GM23338 (cell line): ENCODE measurements at regions not wholly inside any gene's neighbourhood (a gene's known extent, or its start where the extent isn't known, plus 50 kb on each side); places are given as distances from the start of the nearest gene placed in this dataset.

Source experiments
- ATAC-seq: fragments of 200-7000 bp; cut with Tn5 transposase; 3 replicates; pipeline ENCODE4 v1.9.1; 2020
- DNase-seq: peaks from one replicate; pipeline ENCODE4 v3.0.0-alpha.2; 2015; ENCODE audit warnings: low spot score
- H2AFZ ChIP-seq: fragments of 200-600 bp; sonication (generic); 2 replicates; pipeline ENCODE4 v1.8.0; 2016; ENCODE audit warnings: antibody characterized with exemption, mild to moderate bottlenecking, moderate library complexity
- H3F3A ChIP-seq: fragments of 200-600 bp; sonication (generic); replicated peaks from 2 replicates; pipeline ENCODE4 v1.8.0; 2017; ENCODE audit warnings: antibody characterized with exemption, mixed run types, low read depth
- H3K27ac ChIP-seq: fragments of 200-600 bp; sonication (generic); 2 replicates; pipeline ENCODE4 v1.6.1; 2016; ENCODE audit warnings: low read depth
- H3K27me3 ChIP-seq: fragments of 200-600 bp; sonication (generic); 2 replicates; pipeline ENCODE4 v1.8.0; 2016; ENCODE audit warnings: mild to moderate bottlenecking, mixed run types, moderate library complexity; ENCODE audit not compliant: insufficient read depth
- H3K36me3 ChIP-seq: fragments of 200-600 bp; sonication (generic); 2 replicates; pipeline ENCODE4 v1.8.0; 2016; ENCODE audit warnings: mild to moderate bottlenecking; ENCODE audit not compliant: insufficient read depth
- H3K4me1 ChIP-seq: fragments of 200-600 bp; sonication (generic); 2 replicates; pipeline ENCODE4 v1.8.0; 2016; ENCODE audit warnings: mild to moderate bottlenecking, moderate library complexity; ENCODE audit not compliant: insufficient read depth
- H3K4me2 ChIP-seq: fragments of 200-600 bp; sonication (generic); 2 replicates; pipeline ENCODE4 v1.7.1; 2017; ENCODE audit warnings: mixed run types
- H3K4me3 ChIP-seq: fragments of 200-600 bp; sonication (generic); 2 replicates; pipeline ENCODE4 v1.6.1; 2016; ENCODE audit warnings: mixed run types
- H3K79me2 ChIP-seq: fragments of 200-600 bp; sonication (generic); replicated peaks from 2 replicates; pipeline ENCODE4 v1.8.0; 2017; ENCODE audit warnings: mild to moderate bottlenecking; ENCODE audit not compliant: insufficient read depth
- H3K9me2 ChIP-seq: fragments of 200-600 bp; sonication (generic); 2 replicates; pipeline ENCODE4 v1.8.0; 2017; ENCODE audit not compliant: insufficient read depth
- H4K20me1 ChIP-seq: fragments of 200-600 bp; sonication (generic); replicated peaks from 2 replicates; pipeline ENCODE4 v1.8.0; 2017; ENCODE audit warnings: mild to moderate bottlenecking; ENCODE audit not compliant: insufficient read depth
- H3K27ac Mint-ChIP-seq: 2 replicates; pipeline ENCODE4 v1.8.0; 2020; ENCODE audit warnings: inconsistent platforms, mild to moderate bottlenecking, moderate library complexity, mixed read lengths
- H3K27me3 Mint-ChIP-seq: 3 replicates; pipeline ENCODE4 v1.8.0; 2022; ENCODE audit warnings: low read depth, mild to moderate bottlenecking, moderate library complexity, mixed read lengths, inconsistent platforms; ENCODE audit not compliant: insufficient read depth, poor library complexity
- H3K36me3 Mint-ChIP-seq: 3 replicates; pipeline ENCODE4 v1.8.0; 2021; ENCODE audit warnings: low read depth, mild to moderate bottlenecking, inconsistent platforms, moderate library complexity, mixed read lengths
- H3K4me1 Mint-ChIP-seq: 3 replicates; pipeline ENCODE4 v1.8.0; 2020; ENCODE audit warnings: mild to moderate bottlenecking, inconsistent platforms, mixed read lengths
- H3K4me3 Mint-ChIP-seq: 3 replicates; pipeline ENCODE4 v1.8.0; 2021; ENCODE audit warnings: moderate library complexity, mild to moderate bottlenecking, inconsistent platforms, mixed read lengths
- H3K9me3 Mint-ChIP-seq: 3 replicates; pipeline ENCODE4 v1.8.0; 2020; ENCODE audit warnings: moderate library complexity, mild to moderate bottlenecking, inconsistent platforms, mixed read lengths
- CREB1 ChIP-seq: fragments of 250-450 bp; sonication (Bioruptor Pico); IDR thresholded peaks from 2 replicates; pipeline ENCODE4 v1.5.0; 2020; ENCODE audit warnings: low read depth, mild to moderate bottlenecking, moderate library complexity
- EZH2phosphoT487 ChIP-seq: fragments of 200-600 bp; sonication (generic); IDR thresholded peaks from one replicate; pipeline ENCODE4 v1.8.1; 2018; ENCODE audit warnings: antibody characterized with exemption; ENCODE audit not compliant: unreplicated experiment
- POLR2AphosphoS5 ChIP-seq: IDR thresholded peaks from 2 replicates; pipeline ENCODE4 v1.6.1; 2016; ENCODE audit warnings: antibody characterized with exemption, low read depth
- STAT1 ChIP-seq: IDR thresholded peaks from one replicate; pipeline ENCODE4 v1.6.1; 2016; ENCODE audit warnings: antibody characterized with exemption; ENCODE audit not compliant: unreplicated experiment
- ZNF331 ChIP-seq: fragments of 250-450 bp; sonication (Bioruptor Pico); IDR thresholded peaks from 2 replicates; pipeline ENCODE4 v1.5.0; 2020; ENCODE audit warnings: low read depth, mild to moderate bottlenecking, moderate library complexity
- TF ChIP-seq, protein P1 (sequence below): fragments of 250-450 bp; sonication (Bioruptor Pico); IDR thresholded peaks from 2 replicates; pipeline ENCODE4 v1.5.0; 2020; ENCODE audit warnings: mild to moderate bottlenecking, moderate library complexity
- TF ChIP-seq, protein P2 (sequence below), 2 experiments: fragments of 200-600 bp in 1 of 2; sonication (generic) in 1 of 2; conservative IDR thresholded peaks; 2 replicates each; pipeline versions ENCODE4 v1.5.1 to v1.6.1; 2016 to 2017; ENCODE audit warnings: antibody characterized with exemption in 2 of 2, low read depth in 2 of 2, mild to moderate bottlenecking in 2 of 2, moderate library complexity in 1 of 2
- TF ChIP-seq, protein P3 (sequence below): IDR thresholded peaks from one replicate; pipeline ENCODE4 v1.6.1; 2018; ENCODE audit warnings: antibody characterized with exemption; ENCODE audit not compliant: unreplicated experiment

DNA sequence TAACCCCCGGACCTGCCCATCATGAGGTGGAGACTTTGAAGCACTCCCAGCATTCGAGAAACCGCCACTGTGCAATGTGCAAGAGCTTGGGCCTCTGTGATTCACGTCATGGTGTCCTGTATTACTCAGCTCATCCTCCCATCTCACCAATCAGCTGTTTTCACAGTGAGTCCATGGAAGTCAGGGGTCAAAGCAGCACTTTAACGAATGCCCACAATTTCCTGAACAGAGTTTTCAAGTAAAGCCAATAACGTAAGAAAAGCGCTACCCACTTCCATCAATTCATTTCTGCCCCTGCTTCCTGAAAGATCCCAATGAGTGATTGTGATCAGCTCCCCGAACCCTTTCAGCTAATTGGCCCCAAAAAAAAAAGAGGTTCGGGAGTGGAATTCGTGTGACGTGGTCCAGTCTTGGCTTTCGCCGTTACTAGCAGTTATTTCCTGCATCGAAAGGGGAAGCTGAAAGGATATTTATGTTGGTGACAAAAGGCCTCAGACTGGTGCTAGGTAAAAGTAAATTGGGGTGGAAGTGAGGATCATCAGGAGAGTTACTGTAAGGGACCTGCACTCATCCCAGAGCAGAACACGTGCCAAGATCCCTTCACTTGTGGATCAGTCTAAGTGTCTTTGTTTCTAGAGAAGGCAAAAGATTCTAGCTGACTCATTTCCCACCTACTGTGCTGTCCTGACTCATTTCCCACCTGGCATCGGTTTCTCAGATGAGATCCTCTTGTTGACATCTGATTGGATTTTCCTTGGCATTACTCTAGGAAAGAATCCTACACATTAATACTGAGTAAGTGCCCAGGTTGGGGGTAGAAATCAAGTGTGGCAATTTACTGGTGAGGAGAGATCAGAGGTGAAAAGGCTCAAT lies 136.7 kb upstream of the NUDT7 start (continued):
- TF ChIP-seq, protein P1, sequence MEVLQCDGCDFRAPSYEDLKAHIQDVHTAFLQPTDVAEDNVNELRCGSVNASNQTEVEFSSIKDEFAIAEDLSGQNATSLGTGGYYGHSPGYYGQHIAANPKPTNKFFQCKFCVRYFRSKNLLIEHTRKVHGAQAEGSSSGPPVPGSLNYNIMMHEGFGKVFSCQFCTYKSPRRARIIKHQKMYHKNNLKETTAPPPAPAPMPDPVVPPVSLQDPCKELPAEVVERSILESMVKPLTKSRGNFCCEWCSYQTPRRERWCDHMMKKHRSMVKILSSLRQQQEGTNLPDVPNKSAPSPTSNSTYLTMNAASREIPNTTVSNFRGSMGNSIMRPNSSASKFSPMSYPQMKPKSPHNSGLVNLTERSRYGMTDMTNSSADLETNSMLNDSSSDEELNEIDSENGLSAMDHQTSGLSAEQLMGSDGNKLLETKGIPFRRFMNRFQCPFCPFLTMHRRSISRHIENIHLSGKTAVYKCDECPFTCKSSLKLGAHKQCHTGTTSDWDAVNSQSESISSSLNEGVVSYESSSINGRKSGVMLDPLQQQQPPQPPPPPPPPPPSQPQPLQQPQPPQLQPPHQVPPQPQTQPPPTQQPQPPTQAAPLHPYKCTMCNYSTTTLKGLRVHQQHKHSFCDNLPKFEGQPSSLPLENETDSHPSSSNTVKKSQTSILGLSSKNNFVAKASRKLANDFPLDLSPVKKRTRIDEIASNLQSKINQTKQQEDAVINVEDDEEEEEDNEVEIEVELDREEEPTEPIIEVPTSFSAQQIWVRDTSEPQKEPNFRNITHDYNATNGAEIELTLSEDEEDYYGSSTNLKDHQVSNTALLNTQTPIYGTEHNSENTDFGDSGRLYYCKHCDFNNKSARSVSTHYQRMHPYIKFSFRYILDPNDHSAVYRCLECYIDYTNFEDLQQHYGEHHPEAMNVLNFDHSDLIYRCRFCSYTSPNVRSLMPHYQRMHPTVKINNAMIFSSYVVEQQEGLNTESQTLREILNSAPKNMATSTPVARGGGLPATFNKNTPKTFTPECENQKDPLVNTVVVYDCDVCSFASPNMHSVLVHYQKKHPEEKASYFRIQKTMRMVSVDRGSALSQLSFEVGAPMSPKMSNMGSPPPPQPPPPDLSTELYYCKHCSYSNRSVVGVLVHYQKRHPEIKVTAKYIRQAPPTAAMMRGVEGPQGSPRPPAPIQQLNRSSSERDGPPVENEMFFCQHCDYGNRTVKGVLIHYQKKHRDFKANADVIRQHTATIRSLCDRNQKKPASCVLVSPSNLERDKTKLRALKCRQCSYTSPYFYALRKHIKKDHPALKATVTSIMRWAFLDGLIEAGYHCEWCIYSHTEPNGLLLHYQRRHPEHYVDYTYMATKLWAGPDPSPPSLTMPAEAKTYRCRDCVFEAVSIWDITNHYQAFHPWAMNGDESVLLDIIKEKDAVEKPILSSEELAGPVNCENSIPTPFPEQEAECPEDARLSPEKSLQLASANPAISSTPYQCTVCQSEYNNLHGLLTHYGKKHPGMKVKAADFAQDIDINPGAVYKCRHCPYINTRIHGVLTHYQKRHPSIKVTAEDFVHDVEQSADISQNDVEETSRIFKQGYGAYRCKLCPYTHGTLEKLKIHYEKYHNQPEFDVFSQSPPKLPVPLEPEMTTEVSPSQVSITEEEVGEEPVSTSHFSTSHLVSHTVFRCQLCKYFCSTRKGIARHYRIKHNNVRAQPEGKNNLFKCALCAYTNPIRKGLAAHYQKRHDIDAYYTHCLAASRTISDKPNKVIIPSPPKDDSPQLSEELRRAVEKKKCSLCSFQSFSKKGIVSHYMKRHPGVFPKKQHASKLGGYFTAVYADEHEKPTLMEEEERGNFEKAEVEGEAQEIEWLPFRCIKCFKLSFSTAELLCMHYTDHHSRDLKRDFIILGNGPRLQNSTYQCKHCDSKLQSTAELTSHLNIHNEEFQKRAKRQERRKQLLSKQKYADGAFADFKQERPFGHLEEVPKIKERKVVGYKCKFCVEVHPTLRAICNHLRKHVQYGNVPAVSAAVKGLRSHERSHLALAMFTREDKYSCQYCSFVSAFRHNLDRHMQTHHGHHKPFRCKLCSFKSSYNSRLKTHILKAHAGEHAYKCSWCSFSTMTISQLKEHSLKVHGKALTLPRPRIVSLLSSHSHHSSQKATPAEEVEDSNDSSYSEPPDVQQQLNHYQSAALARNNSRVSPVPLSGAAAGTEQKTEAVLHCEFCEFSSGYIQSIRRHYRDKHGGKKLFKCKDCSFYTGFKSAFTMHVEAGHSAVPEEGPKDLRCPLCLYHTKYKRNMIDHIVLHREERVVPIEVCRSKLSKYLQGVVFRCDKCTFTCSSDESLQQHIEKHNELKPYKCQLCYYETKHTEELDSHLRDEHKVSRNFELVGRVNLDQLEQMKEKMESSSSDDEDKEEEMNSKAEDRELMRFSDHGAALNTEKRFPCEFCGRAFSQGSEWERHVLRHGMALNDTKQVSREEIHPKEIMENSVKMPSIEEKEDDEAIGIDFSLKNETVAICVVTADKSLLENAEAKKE (CRISPR knock-in tag): no peak
- TF ChIP-seq EZH2phosphoT487 (no peak), POLR2AphosphoS5 (no peak)
- TF ChIP-seq, protein P2, sequence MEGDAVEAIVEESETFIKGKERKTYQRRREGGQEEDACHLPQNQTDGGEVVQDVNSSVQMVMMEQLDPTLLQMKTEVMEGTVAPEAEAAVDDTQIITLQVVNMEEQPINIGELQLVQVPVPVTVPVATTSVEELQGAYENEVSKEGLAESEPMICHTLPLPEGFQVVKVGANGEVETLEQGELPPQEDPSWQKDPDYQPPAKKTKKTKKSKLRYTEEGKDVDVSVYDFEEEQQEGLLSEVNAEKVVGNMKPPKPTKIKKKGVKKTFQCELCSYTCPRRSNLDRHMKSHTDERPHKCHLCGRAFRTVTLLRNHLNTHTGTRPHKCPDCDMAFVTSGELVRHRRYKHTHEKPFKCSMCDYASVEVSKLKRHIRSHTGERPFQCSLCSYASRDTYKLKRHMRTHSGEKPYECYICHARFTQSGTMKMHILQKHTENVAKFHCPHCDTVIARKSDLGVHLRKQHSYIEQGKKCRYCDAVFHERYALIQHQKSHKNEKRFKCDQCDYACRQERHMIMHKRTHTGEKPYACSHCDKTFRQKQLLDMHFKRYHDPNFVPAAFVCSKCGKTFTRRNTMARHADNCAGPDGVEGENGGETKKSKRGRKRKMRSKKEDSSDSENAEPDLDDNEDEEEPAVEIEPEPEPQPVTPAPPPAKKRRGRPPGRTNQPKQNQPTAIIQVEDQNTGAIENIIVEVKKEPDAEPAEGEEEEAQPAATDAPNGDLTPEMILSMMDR (conservative IDR thresholded peaks at IDR 0.05; ENCODE audit: low read depth in 2 of 2): no peak

DNA sequence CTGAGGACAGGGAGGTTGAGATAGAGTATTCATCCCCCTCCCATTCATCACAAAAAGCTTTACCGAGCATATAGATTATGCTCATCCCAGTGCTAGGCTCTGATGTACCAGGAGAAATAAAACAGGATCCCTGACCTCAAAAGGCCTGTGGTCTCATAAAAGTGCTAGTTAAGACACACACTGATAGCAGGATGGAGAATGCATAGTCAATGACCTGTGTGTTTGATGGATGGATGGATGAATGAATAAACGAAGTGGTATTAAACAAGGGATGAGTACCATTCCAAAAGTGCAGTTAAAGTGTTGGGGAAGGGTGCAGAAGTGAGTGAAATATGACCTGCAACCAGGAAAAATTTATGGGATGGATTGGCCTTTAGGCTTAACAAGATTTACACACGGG lies 133.9 kb upstream of the NUDT7 start:
- H3K4me2 ChIP-seq: no peak overlapping the region
- Mint-ChIP-seq H3K27me3 (no peaks in the 10 kb centered on the region), H3K4me1 (peaks cover 12% of the 10 kb centered on the region), H3K36me3 (no peaks in the 10 kb centered on the region), H3K27ac (no peak overlapping the region), H3K4me3 (no peak overlapping the region), H3K9me3 (no peaks in the 10 kb centered on the region)
- H3K27me3 ChIP-seq: no peaks in the 10 kb centered on the region
- H3K9me2 ChIP-seq: no peaks in the 10 kb centered on the region
- H3K36me3 ChIP-seq: no peaks in the 10 kb centered on the region
- H3K79me2 ChIP-seq: no peaks in the 10 kb centered on the region
- 0 out of 2 replicates have a peak, but pooled peaks cover 8% of the 10 kb centered on the region for H3K4me1 ChIP-seq
- no peak overlapping the region for H3K27ac ChIP-seq
- no peak overlapping the region for H2AFZ ChIP-seq
- H3K4me3 ChIP-seq: no peak overlapping the region
- no peaks in the 10 kb centered on the region for H3F3A ChIP-seq
- ATAC-seq: no peak
- no peak for DNase-seq
- no peaks in the 10 kb centered on the region for H4K20me1 ChIP-seq
- TF ChIP-seq, protein P3, sequence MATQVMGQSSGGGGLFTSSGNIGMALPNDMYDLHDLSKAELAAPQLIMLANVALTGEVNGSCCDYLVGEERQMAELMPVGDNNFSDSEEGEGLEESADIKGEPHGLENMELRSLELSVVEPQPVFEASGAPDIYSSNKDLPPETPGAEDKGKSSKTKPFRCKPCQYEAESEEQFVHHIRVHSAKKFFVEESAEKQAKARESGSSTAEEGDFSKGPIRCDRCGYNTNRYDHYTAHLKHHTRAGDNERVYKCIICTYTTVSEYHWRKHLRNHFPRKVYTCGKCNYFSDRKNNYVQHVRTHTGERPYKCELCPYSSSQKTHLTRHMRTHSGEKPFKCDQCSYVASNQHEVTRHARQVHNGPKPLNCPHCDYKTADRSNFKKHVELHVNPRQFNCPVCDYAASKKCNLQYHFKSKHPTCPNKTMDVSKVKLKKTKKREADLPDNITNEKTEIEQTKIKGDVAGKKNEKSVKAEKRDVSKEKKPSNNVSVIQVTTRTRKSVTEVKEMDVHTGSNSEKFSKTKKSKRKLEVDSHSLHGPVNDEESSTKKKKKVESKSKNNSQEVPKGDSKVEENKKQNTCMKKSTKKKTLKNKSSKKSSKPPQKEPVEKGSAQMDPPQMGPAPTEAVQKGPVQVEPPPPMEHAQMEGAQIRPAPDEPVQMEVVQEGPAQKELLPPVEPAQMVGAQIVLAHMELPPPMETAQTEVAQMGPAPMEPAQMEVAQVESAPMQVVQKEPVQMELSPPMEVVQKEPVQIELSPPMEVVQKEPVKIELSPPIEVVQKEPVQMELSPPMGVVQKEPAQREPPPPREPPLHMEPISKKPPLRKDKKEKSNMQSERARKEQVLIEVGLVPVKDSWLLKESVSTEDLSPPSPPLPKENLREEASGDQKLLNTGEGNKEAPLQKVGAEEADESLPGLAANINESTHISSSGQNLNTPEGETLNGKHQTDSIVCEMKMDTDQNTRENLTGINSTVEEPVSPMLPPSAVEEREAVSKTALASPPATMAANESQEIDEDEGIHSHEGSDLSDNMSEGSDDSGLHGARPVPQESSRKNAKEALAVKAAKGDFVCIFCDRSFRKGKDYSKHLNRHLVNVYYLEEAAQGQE: no peak
- TF ChIP-seq POLR2AphosphoS5 (no peak), CREB1 (CRISPR knock-in tag) (no peak), ZNF331 (CRISPR knock-in tag) (no peak), STAT1 (no peak)
